Suprapubic skin (tissue), 4 donors: ENCODE measurements at regions not wholly inside any gene's neighbourhood (a gene's known extent, or its start where the extent isn't known, plus 50 kb on each side); places are given as distances from the start of the nearest gene placed in this dataset.
"Not testable (repeated sequence)": the region's sequence is repeated elsewhere in the genome, so short reads cannot be mapped to it uniquely, and the experiment has no call there.

ENCODE experiments used
- DNase-seq, 2 donors: peaks; one replicate each; pipeline ENCODE4 v3.0.0-alpha.2; 2019; ENCODE audit warnings: low spot score in 2 of 2
- H3K27ac ChIP-seq: fragments of 200-600 bp; sonication (generic); one replicate; pipeline ENCODE4 v1.5.1; 2019
- H3K27me3 ChIP-seq: fragments of 200-600 bp; sonication (generic); one replicate; pipeline ENCODE4 v1.5.1; 2019
- H3K36me3 ChIP-seq: fragments of 200-600 bp; sonication (generic); one replicate; pipeline ENCODE4 v1.5.1; 2019
- H3K4me1 ChIP-seq: fragments of 200-600 bp; sonication (generic); one replicate; pipeline ENCODE4 v1.5.1; 2019
- H3K4me3 ChIP-seq: fragments of 200-600 bp; sonication (generic); one replicate; pipeline ENCODE4 v1.5.1; 2019; ENCODE audit warnings: mild to moderate bottlenecking
- H3K9me3 ChIP-seq: fragments of 200-600 bp; sonication (generic); one replicate; pipeline ENCODE4 v1.5.1; 2019
- CTCF ChIP-seq, 2 donors: fragments of 200-600 bp in 1 of 2; fragments of 450-650 bp in 1 of 2; sonication (generic) in 1 of 2; IDR thresholded peaks; one replicate each; pipeline ENCODE4 v1.5.1; 2016 to 2019; ENCODE audit warnings: antibody characterized with exemption in 2 of 2, mild to moderate bottlenecking in 1 of 2, moderate library complexity in 1 of 2
- EP300 ChIP-seq: sonication (generic); formaldehyde crosslinking; IDR thresholded peaks from one replicate; pipeline ENCODE4 v1.6.1; 2017; ENCODE audit warnings: antibody characterized with exemption
- POLR2A ChIP-seq, 2 donors: fragments of 450-650 bp; IDR thresholded peaks; one replicate each; pipeline ENCODE4 v1.6.1; 2017; ENCODE audit warnings: antibody characterized with exemption in 2 of 2, mild to moderate bottlenecking in 2 of 2, moderate library complexity in 2 of 2
- POLR2AphosphoS5 ChIP-seq, 3 donors: sonication (generic); formaldehyde crosslinking; IDR thresholded peaks; one replicate each; pipeline ENCODE4 v1.6.1; 2017; ENCODE audit warnings: antibody characterized with exemption in 3 of 3
- WGBS: methylation state at CpG from one replicate; pipeline ENCODE4 v1.1.5; 2018; 5-methylcytosine and 5-hydroxymethylcytosine counted together

- Histone ChIP-seq H3K4me1 (peaks cover 20% of the 10 kb centered on the region), H3K9me3 (no peaks in the 10 kb centered on the region), H3K4me3 (no peak overlapping the region), H3K27me3 (no peaks in the 10 kb centered on the region), H3K36me3 (peaks cover 22% of the 10 kb centered on the region), H3K27ac (no peak overlapping the region)
- WGBS = 59% methylated on average over 8 of the region's 8 CpGs
- TF ChIP-seq EP300 (no peak), CTCF (IDR thresholded peaks at IDR 0.05) (no peak), POLR2A (IDR thresholded peaks at IDR 0.05) (no peak), POLR2AphosphoS5 (IDR thresholded peaks at IDR 0.05) (no peak)
- no peak for DNase-seq
Observed at GRCh38 chr9:94181408-94182181, 77.5 kb upstream of the ZNF169 start.

GRCh38 chr9:94182532-94182931, 76.6 kb upstream of the ZNF169 start:
- Histone ChIP-seq H3K36me3 (peaks cover 13% of the 10 kb centered on the region), H3K4me1 (peaks cover 11% of the 10 kb centered on the region), H3K27me3 (no peaks in the 10 kb centered on the region), H3K9me3 (no peaks in the 10 kb centered on the region), H3K4me3 (no peak overlapping the region), H3K27ac (no peak overlapping the region)
- DNase-seq = no peak
- 88% methylated on average over 2 of the region's 3 CpGs for WGBS
- TF ChIP-seq EP300 (no peak), POLR2A (IDR thresholded peaks at IDR 0.05) (no peak), POLR2AphosphoS5 (IDR thresholded peaks at IDR 0.05) (no peak), CTCF (IDR thresholded peaks at IDR 0.05) (no peak)

- no peak for DNase-seq
- Histone ChIP-seq H3K27ac (no peak overlapping the region), H3K36me3 (peaks cover 6% of the 10 kb centered on the region), H3K27me3 (no peaks in the 10 kb centered on the region), H3K4me3 (no peak overlapping the region), H3K9me3 (no peaks in the 10 kb centered on the region), H3K4me1 (peaks cover 10% of the 10 kb centered on the region)
- WGBS = 94% methylated on average over 5 of the region's 5 CpGs
- no peak for TF ChIP-seq EP300
- TF ChIP-seq POLR2AphosphoS5 (IDR thresholded peaks at IDR 0.05) = no peak
- no peak for TF ChIP-seq CTCF (IDR thresholded peaks at IDR 0.05)
- no peak for TF ChIP-seq POLR2A (IDR thresholded peaks at IDR 0.05)
Observed at GRCh38 chr9:94183240-94183999, 75.7 kb upstream of the ZNF169 start.

- H3K27me3 ChIP-seq = no peaks in the 10 kb centered on the region
- H3K36me3 ChIP-seq = peaks cover 4% of the 10 kb centered on the region
- TF ChIP-seq POLR2A (IDR thresholded peaks at IDR 0.05) = no peak
- no peak for TF ChIP-seq POLR2AphosphoS5 (IDR thresholded peaks at IDR 0.05)
- no peak for TF ChIP-seq EP300
- no peak for TF ChIP-seq CTCF (IDR thresholded peaks at IDR 0.05)
- H3K27ac ChIP-seq = no peak overlapping the region
- no peaks in the 10 kb centered on the region for H3K4me1 ChIP-seq
- no peak for DNase-seq
- H3K9me3 ChIP-seq = peaks cover 8% of the 10 kb centered on the region
- H3K4me3 ChIP-seq = no peak overlapping the region
Observed at GRCh38 chr9:94188246-94188645, 70.9 kb upstream of the ZNF169 start.

- H3K4me1 ChIP-seq, H3K27me3 ChIP-seq: not testable (repeated sequence)
- 90% methylated on average over 6 of the region's 6 CpGs for WGBS
Observed at GRCh38 chr9:94191706-94192105, 67.4 kb upstream of the ZNF169 start.

More at GRCh38 chr9:94191706-94192105, 67.4 kb upstream of the ZNF169 start:
- H3K36me3 ChIP-seq, DNase-seq, H3K27ac ChIP-seq, H3K4me3 ChIP-seq: not testable (repeated sequence)
- peaks cover 12% of the 10 kb centered on the region for H3K9me3 ChIP-seq
